ENCODE measurements at regions not wholly inside any gene's neighbourhood (a gene's known extent, or its start where the extent isn't known, plus 50 kb on each side); places are given as distances from the start of the nearest gene placed in this dataset.

- no peak for TF ChIP-seq POLR2A (IDR thresholded peaks at IDR 0.05)
- no peak for TF ChIP-seq CTCF (IDR thresholded peaks at IDR 0.05)
These were observed 199.7 kb upstream of the LMNTD1 start for GRCh38 chr12:25752710-25753309.

Data from esophagus squamous epithelium (tissue), 4 donors.